DOHH2 (cell line): ENCODE measurements at regions not wholly inside any gene's neighbourhood (a gene's known extent, or its start where the extent isn't known, plus 50 kb on each side); places are given as distances from the start of the nearest gene placed in this dataset.

ENCODE experiments used
- H3F3A ChIP-seq: fragments of 200-600 bp; sonication (generic), shearing (Covaris generic); 2 replicates; pipeline ENCODE4 v1.6.0; 2016; ENCODE audit warnings: antibody characterized with exemption, mild to moderate bottlenecking; ENCODE audit not compliant: control insufficient read depth, insufficient read depth
- H3K27ac ChIP-seq: fragments of 200-600 bp; sonication (generic); 2 replicates; pipeline ENCODE4 v1.5.1; 2014; ENCODE audit warnings: low read depth, mild to moderate bottlenecking, low read length, moderate library complexity
- H3K27me3 ChIP-seq: fragments of 200-600 bp; sonication (generic); 2 replicates; pipeline ENCODE4 v1.6.1; 2014; ENCODE audit warnings: mild to moderate bottlenecking, low read length, mixed read lengths; ENCODE audit not compliant: control insufficient read depth
- H3K36me3 ChIP-seq: fragments of 200-600 bp; sonication (generic); 2 replicates; pipeline ENCODE4 v1.6.1; 2014; ENCODE audit warnings: mild to moderate bottlenecking, low read length, moderate library complexity, mixed read lengths; ENCODE audit not compliant: control insufficient read depth
- H3K4me1 ChIP-seq: fragments of 200-600 bp; sonication (generic); 2 replicates; pipeline ENCODE4 v1.6.1; 2014; ENCODE audit warnings: mild to moderate bottlenecking, low read length, mixed read lengths; ENCODE audit not compliant: control insufficient read depth
- H3K4me2 ChIP-seq: fragments of 200-600 bp; sonication (generic); 2 replicates; pipeline ENCODE4 v1.6.0; 2014; ENCODE audit warnings: mild to moderate bottlenecking, low read length, moderate library complexity
- H3K4me3 ChIP-seq: fragments of 200-600 bp; sonication (generic); 2 replicates; pipeline ENCODE4 v1.5.1; 2014; ENCODE audit warnings: mild to moderate bottlenecking, low read length, mixed read lengths
- H3K79me2 ChIP-seq: fragments of 200-600 bp; sonication (generic); 2 replicates; pipeline ENCODE4 v1.6.1; 2014; ENCODE audit warnings: mild to moderate bottlenecking, low read length, mixed read lengths; ENCODE audit not compliant: control insufficient read depth
- H3K9me2 ChIP-seq: fragments of 200-600 bp; sonication (generic); replicated peaks from 2 replicates; pipeline ENCODE4 v1.6.1; 2014; ENCODE audit warnings: mild to moderate bottlenecking, low read length, mixed read lengths; ENCODE audit not compliant: control insufficient read depth
- H3K9me3 ChIP-seq: fragments of 200-600 bp; sonication (generic); 2 replicates; pipeline ENCODE4 v1.6.1; 2014; ENCODE audit warnings: antibody characterized with exemption, low read length, mixed read lengths; ENCODE audit not compliant: control insufficient read depth, insufficient read depth
- H4K20me1 ChIP-seq: fragments of 200-600 bp; sonication (generic); 2 replicates; pipeline ENCODE4 v1.6.0; 2014; ENCODE audit warnings: low read depth, mild to moderate bottlenecking, antibody characterized with exemption, low read length, moderate library complexity; ENCODE audit not compliant: control insufficient read depth, insufficient read depth
- EZH2phosphoT487 ChIP-seq: fragments of 200-600 bp; sonication (generic); IDR thresholded peaks from 2 replicates; pipeline ENCODE4 v1.6.1; 2017; ENCODE audit warnings: borderline replicate concordance, mild to moderate bottlenecking, antibody characterized with exemption, low read length, moderate library complexity, mixed read lengths
- TF ChIP-seq, protein P1 (sequence below): fragments of 200-600 bp; sonication (generic); IDR thresholded peaks from one replicate; pipeline ENCODE4 v1.5.1; 2014; ENCODE audit warnings: antibody characterized with exemption, mild to moderate bottlenecking, low read depth, low read length; ENCODE audit not compliant: poor library complexity, severe bottlenecking

DNA sequence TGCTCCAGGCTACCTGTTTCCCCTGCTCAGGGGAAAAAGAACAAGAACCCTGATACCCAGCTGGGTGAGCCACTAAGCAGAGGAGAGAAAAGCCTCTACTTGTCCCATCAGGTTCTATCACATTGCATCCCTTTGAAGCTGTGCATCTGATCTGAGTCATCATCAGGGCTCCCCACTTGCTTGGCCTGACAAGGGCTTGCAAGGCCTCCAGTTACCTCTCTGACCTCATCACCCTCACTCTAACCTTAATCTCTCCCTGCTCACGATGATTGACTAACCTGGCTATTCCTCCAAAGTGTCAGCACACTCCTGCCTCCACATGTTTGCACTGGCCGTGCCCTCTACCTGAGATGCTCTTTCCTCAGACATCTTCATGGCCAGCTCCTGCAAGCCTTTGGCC lies 309.5 kb upstream of the CHD6 start:
- Histone ChIP-seq H3K79me2 (no peaks in the 10 kb centered on the region), H3K27ac (no peak overlapping the region), H3K4me2 (no peak overlapping the region), H3K4me3 (no peak overlapping the region), H3K9me2 (no peaks in the 10 kb centered on the region), H3F3A (no peaks in the 10 kb centered on the region), H3K4me1 (no peaks in the 10 kb centered on the region), H3K36me3 (no peaks in the 10 kb centered on the region), H4K20me1 (no peaks in the 10 kb centered on the region), H3K9me3 (no peaks in the 10 kb centered on the region), H3K27me3 (peaks cover 7% of the 10 kb centered on the region; the same call in 1 of the 2 replicates)
- TF ChIP-seq, protein P1, sequence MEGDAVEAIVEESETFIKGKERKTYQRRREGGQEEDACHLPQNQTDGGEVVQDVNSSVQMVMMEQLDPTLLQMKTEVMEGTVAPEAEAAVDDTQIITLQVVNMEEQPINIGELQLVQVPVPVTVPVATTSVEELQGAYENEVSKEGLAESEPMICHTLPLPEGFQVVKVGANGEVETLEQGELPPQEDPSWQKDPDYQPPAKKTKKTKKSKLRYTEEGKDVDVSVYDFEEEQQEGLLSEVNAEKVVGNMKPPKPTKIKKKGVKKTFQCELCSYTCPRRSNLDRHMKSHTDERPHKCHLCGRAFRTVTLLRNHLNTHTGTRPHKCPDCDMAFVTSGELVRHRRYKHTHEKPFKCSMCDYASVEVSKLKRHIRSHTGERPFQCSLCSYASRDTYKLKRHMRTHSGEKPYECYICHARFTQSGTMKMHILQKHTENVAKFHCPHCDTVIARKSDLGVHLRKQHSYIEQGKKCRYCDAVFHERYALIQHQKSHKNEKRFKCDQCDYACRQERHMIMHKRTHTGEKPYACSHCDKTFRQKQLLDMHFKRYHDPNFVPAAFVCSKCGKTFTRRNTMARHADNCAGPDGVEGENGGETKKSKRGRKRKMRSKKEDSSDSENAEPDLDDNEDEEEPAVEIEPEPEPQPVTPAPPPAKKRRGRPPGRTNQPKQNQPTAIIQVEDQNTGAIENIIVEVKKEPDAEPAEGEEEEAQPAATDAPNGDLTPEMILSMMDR: no peak

DNA sequence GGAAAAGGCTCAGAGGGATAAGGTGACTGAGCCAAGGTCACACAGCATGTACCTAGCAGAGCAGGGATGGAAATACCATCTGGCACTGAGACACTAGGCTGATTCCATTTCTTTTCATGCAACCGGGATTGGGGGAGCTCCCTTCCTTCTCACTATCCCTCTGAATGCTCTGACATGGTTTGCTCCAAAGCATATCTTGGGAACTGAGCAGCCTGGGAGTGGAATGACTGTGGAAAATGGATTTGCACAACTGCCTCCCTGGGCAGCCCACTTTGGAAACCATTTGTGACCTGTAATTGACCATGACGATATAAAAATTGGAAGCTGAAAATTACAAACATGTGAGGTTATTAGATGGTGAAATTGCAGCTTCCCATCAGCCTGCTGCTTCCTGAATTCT lies 309.0 kb upstream of the CHD6 start:
- H3K79me2 ChIP-seq: no peaks in the 10 kb centered on the region
- H3K4me1 ChIP-seq: no peaks in the 10 kb centered on the region
- H3K36me3 ChIP-seq: no peaks in the 10 kb centered on the region
- H3K9me2 ChIP-seq: no peaks in the 10 kb centered on the region
- H3F3A ChIP-seq: no peaks in the 10 kb centered on the region
- H3K27me3 ChIP-seq: peaks cover 8% of the 10 kb centered on the region; the same call in 1 of the 2 replicates
- H3K4me3 ChIP-seq: no peak overlapping the region
- H3K27ac ChIP-seq: no peak overlapping the region
- no peak overlapping the region for H3K4me2 ChIP-seq
- H3K9me3 ChIP-seq: no peaks in the 10 kb centered on the region
- no peak for TF ChIP-seq EZH2phosphoT487
- TF ChIP-seq, protein P1: no peak
- H4K20me1 ChIP-seq: no peaks in the 10 kb centered on the region

DNA sequence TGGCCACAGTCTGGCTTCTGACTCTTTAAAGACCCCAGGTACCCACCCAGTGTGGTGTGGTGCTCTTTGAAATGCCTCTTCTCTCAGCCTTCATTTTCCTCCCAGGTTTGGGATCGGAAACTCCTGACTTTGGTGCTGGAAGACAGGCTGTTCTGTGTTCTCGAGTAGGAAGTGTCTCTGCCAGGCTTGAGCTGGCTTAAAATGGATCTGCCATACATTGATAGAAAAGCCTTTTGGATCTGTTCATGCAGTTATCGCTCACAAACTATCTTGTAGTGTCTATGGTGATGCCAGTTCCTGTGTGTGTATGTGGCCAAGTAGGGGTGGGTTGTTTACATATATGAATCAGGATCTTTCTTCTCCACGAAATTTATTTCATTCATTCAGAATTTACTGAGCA lies 307.3 kb upstream of the CHD6 start:
- Histone ChIP-seq H3K27me3 (peaks cover 12% of the 10 kb centered on the region; the same call in 1 of the 2 replicates), H3F3A (no peaks in the 10 kb centered on the region), H3K9me3 (no peaks in the 10 kb centered on the region), H3K4me1 (no peaks in the 10 kb centered on the region), H3K4me3 (no peak overlapping the region), H3K79me2 (no peaks in the 10 kb centered on the region), H3K27ac (no peak overlapping the region), H3K36me3 (no peaks in the 10 kb centered on the region), H4K20me1 (no peaks in the 10 kb centered on the region), H3K4me2 (no peak overlapping the region), H3K9me2 (no peaks in the 10 kb centered on the region)
- TF ChIP-seq, protein P1: no peak
- no peak for TF ChIP-seq EZH2phosphoT487

DNA sequence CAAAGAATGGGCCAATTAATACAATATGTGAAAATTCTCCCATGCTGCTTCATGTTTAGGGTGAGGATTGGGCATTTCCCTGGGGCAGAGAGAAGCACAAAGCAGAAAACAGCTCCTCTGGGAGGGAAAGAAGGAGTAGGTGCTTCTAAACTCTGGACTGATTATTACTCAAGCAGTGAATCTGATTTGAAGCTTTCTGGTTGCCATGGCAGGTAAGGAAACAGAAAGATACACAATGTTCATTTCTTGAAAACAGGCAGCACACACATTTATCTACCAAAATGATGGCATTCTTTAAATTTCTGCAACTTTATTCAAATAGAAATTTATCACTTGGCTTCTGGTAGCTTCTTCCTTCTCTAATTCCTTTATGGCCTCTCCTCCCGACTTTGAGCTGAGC lies 305.4 kb upstream of the CHD6 start:
- no peaks in the 10 kb centered on the region for H3K9me3 ChIP-seq
- no peaks in the 10 kb centered on the region for H4K20me1 ChIP-seq
- H3K27ac ChIP-seq: no peak overlapping the region
- H3K79me2 ChIP-seq: no peaks in the 10 kb centered on the region
- no peaks in the 10 kb centered on the region for H3K9me2 ChIP-seq
- no peaks in the 10 kb centered on the region for H3F3A ChIP-seq
- no peaks in the 10 kb centered on the region for H3K4me1 ChIP-seq
- H3K36me3 ChIP-seq: no peaks in the 10 kb centered on the region
- TF ChIP-seq, protein P1: no peak
- no peak for TF ChIP-seq EZH2phosphoT487
- no peak overlapping the region for H3K4me2 ChIP-seq
- H3K4me3 ChIP-seq: no peak overlapping the region
- peaks cover 12% of the 10 kb centered on the region; the same call in 1 of the 2 replicates for H3K27me3 ChIP-seq
